H1 (cell line): ENCODE measurements at regions not wholly inside any gene's neighbourhood (a gene's known extent, or its start where the extent isn't known, plus 50 kb on each side); places are given as distances from the start of the nearest gene placed in this dataset.

Experiments used
- CTCF ChIA-PET: fragments of 300-600 bp; sonication (Branson Sonifier 250); formaldehyde crosslinking; loops from one replicate; lab custom pipeline; 2021; ENCODE audit not compliant: partially characterized antibody; lab: Charles Lee
- POLR2A ChIA-PET: fragments of 300-600 bp; sonication (Branson Sonifier 250); formaldehyde crosslinking; loops from one replicate; lab custom pipeline; 2021; ENCODE audit warnings: inconsistent platforms; ENCODE audit not compliant: partially characterized antibody; lab: Charles Lee
- DNase-seq, 2 experiments: peaks; one replicate each; pipeline versions ENCODE4 v3.0.0 to v3.0.0-alpha.2; 2010 to 2022; ENCODE audit warnings: low spot score in 2 of 2, low read depth in 1 of 2, mixed read lengths in 1 of 2
- FAIRE-seq: peaks from 2 replicates; lab custom pipeline; 2011; peaks lifted over from hg19 to GRCh38; lab: Jason Lieb, UNC
- H2AFZ ChIP-seq: 2 replicates; pipeline ENCODE4 v1.8.1; 2012; ENCODE audit warnings: low read length, inconsistent platforms
- H2AK5ac ChIP-seq: 2 replicates; pipeline ENCODE4 v1.6.1; 2013; ENCODE audit warnings: low read depth, low read length
- H2BK120ac ChIP-seq: replicated peaks from 2 replicates; pipeline ENCODE3; 2013; ENCODE audit warnings: low read depth, low read length, inconsistent platforms
- H2BK12ac ChIP-seq: 2 replicates; pipeline ENCODE4 v1.6.1; 2013; ENCODE audit warnings: low read depth, low read length
- H2BK15ac ChIP-seq: 2 replicates; pipeline ENCODE4 v1.6.1; 2013; ENCODE audit warnings: low read length
- H2BK20ac ChIP-seq: 2 replicates; pipeline ENCODE4 v1.6.1; 2013; ENCODE audit warnings: low read length
- H2BK5ac ChIP-seq: 2 replicates; pipeline ENCODE4 v1.6.1; 2013; ENCODE audit warnings: low read depth, low read length
- H3K14ac ChIP-seq: 2 replicates; pipeline ENCODE4 v1.6.1; 2013; ENCODE audit warnings: inconsistent platforms; ENCODE audit not compliant: insufficient read length
- H3K18ac ChIP-seq: 2 replicates; pipeline ENCODE4 v1.6.1; 2013; ENCODE audit warnings: low read length; ENCODE audit errors: extremely low read depth
- H3K23ac ChIP-seq: 2 replicates; pipeline ENCODE4 v1.6.1; 2013; ENCODE audit warnings: inconsistent platforms; ENCODE audit not compliant: insufficient read length
- H3K23me2 ChIP-seq: 2 replicates; pipeline ENCODE4 v1.6.1; 2013; ENCODE audit warnings: low read depth, low read length
- H3K27ac ChIP-seq: 2 replicates; pipeline ENCODE4 v1.6.1; 2011; ENCODE audit warnings: low read depth, low read length, inconsistent platforms
- H3K27me3 ChIP-seq, 4 experiments: replicated peaks in 1 of 4; 1 replicate in 1 of 4; 2 replicates in 3 of 4; pipeline versions ENCODE4 v1.6.1 to v1.8.1; 2011 to 2013; ENCODE audit warnings: low read length in 3 of 4, mild to moderate bottlenecking in 3 of 4, inconsistent platforms in 2 of 4, mixed read lengths in 2 of 4, moderate library complexity in 1 of 4; ENCODE audit not compliant: control insufficient read depth in 3 of 4, insufficient read depth in 3 of 4; ENCODE audit errors: extremely low read depth in 1 of 4
- H3K36me3 ChIP-seq, 4 experiments: 2 replicates each; pipeline versions ENCODE4 v1.6.1 to v1.8.1; 2011 to 2013; ENCODE audit warnings: mild to moderate bottlenecking in 4 of 4, low read length in 3 of 4, moderate library complexity in 2 of 4, control low read depth in 1 of 4, inconsistent platforms in 1 of 4; ENCODE audit not compliant: insufficient read depth in 4 of 4, control insufficient read depth in 2 of 4
- H3K4ac ChIP-seq: replicated peaks from 2 replicates; pipeline ENCODE3; 2013; ENCODE audit warnings: low read length, low read depth, mixed read lengths, inconsistent platforms; ENCODE audit not compliant: insufficient read length
- H3K4me1 ChIP-seq, 4 experiments: replicated peaks in 1 of 4; 1 replicate in 1 of 4; 2 replicates in 3 of 4; pipeline versions ENCODE4 v1.6.1 to v1.8.1; 2011 to 2013; ENCODE audit warnings: low read length in 3 of 4, inconsistent platforms in 2 of 4, mixed read lengths in 1 of 4; ENCODE audit not compliant: insufficient read depth in 4 of 4, control insufficient read depth in 3 of 4
- H3K4me2 ChIP-seq, 2 experiments: 2 replicates each; pipeline versions ENCODE4 v1.6.1 to v1.8.1; 2011 to 2013; ENCODE audit warnings: low read depth in 2 of 2, low read length in 2 of 2, control low read depth in 1 of 2, inconsistent platforms in 1 of 2, mild to moderate bottlenecking in 1 of 2; ENCODE audit not compliant: insufficient read depth in 1 of 2
- H3K4me3 ChIP-seq, 4 experiments: fragments of 200-600, 300-600 bp in 1 of 4; sonication (generic), shearing (Covaris generic), sonication (Bioruptor Twin) in 1 of 4; 2 replicates each; pipeline versions ENCODE4 v1.5.1 to v1.8.1; 2011 to 2016; ENCODE audit warnings: low read length in 4 of 4, low read depth in 3 of 4, control low read depth in 2 of 4, inconsistent platforms in 2 of 4, mild to moderate bottlenecking in 2 of 4, mixed read lengths in 1 of 4, moderate library complexity in 1 of 4; ENCODE audit not compliant: insufficient read depth in 2 of 4; ENCODE audit errors: extremely low read depth in 1 of 4
- H3K56ac ChIP-seq: replicated peaks from 2 replicates; pipeline ENCODE3; 2013; ENCODE audit warnings: low read depth, mild to moderate bottlenecking, mixed read lengths, low read length, inconsistent platforms; ENCODE audit not compliant: insufficient read length
- H3K79me1 ChIP-seq: 2 replicates; pipeline ENCODE4 v1.6.1; 2013; ENCODE audit warnings: low read depth, low read length, control low read depth
- H3K79me2 ChIP-seq, 2 experiments: 2 replicates each; pipeline versions ENCODE4 v1.6.1 to v1.8.1; 2012 to 2013; ENCODE audit warnings: low read length in 2 of 2, mild to moderate bottlenecking in 2 of 2, inconsistent platforms in 1 of 2; ENCODE audit not compliant: insufficient read depth in 2 of 2, control insufficient read depth in 1 of 2
- H3K9ac ChIP-seq, 4 experiments: replicated peaks in 1 of 4; 1 replicate in 1 of 4; 2 replicates in 3 of 4; pipeline versions ENCODE4 v1.6.1 to v1.8.1; 2011 to 2013; ENCODE audit warnings: low read depth in 3 of 4, low read length in 3 of 4, control low read depth in 2 of 4, mild to moderate bottlenecking in 2 of 4, moderate library complexity in 2 of 4, inconsistent platforms in 1 of 4; ENCODE audit errors: extremely low read depth in 1 of 4
- H3K9me3 ChIP-seq, 2 experiments: 2 replicates each; pipeline versions ENCODE4 v1.6.1 to v1.8.1; 2012 to 2013; ENCODE audit warnings: mild to moderate bottlenecking in 2 of 2, moderate library complexity in 2 of 2, control low read depth in 1 of 2, inconsistent platforms in 1 of 2, low read depth in 1 of 2, low read length in 1 of 2, mixed read lengths in 1 of 2; ENCODE audit not compliant: insufficient read depth in 2 of 2
- H4K20me1 ChIP-seq, 2 experiments: replicated peaks in 1 of 2; 2 replicates each; pipeline versions ENCODE3 to v1.8.1; 2011 to 2013; ENCODE audit warnings: inconsistent platforms in 2 of 2, low read length in 2 of 2, mild to moderate bottlenecking in 1 of 2; ENCODE audit not compliant: insufficient read depth in 2 of 2, control insufficient read depth in 1 of 2
- H4K5ac ChIP-seq: 2 replicates; pipeline ENCODE4 v1.6.1; 2013; ENCODE audit warnings: low read length, low read depth, mixed read lengths, inconsistent platforms; ENCODE audit not compliant: insufficient read length
- H4K8ac ChIP-seq: 2 replicates; pipeline ENCODE4 v1.8.0; 2013; ENCODE audit warnings: mild to moderate bottlenecking, moderate library complexity, low read length, inconsistent platforms; ENCODE audit not compliant: insufficient read depth; ENCODE audit errors: extremely low read depth
- H4K91ac ChIP-seq: replicated peaks from 2 replicates; pipeline ENCODE3; 2013; ENCODE audit warnings: low read length, mixed read lengths, inconsistent platforms; ENCODE audit not compliant: insufficient read length
- BRCA1 ChIP-seq: IDR thresholded peaks from 2 replicates; pipeline ENCODE4 v1.6.1; 2012; ENCODE audit warnings: low read depth, low read length, improper control_type of control experiment
- CBX8 ChIP-seq: fragments of 300-800, 300-1000 bp; sonication (generic); IDR thresholded peaks from 2 replicates; pipeline ENCODE4 v1.7.1; 2016; ENCODE audit warnings: low read depth, low read length, borderline replicate concordance
- CHD2 ChIP-seq: IDR thresholded peaks from 2 replicates; pipeline ENCODE4 v1.6.1; 2012; ENCODE audit warnings: low read length, improper control_type of control experiment
- CTBP2 ChIP-seq: IDR thresholded peaks from 2 replicates; pipeline ENCODE4 v1.7.0; 2011; ENCODE audit warnings: borderline replicate concordance, mild to moderate bottlenecking, moderate library complexity, mixed read lengths, low read length; ENCODE audit not compliant: insufficient read depth, insufficient read length
- GTF2F1 ChIP-seq: IDR thresholded peaks from 2 replicates; pipeline ENCODE4 v1.6.1; 2012; ENCODE audit warnings: low read depth, low read length, improper control_type of control experiment, borderline replicate concordance
- HDAC6 ChIP-seq: IDR thresholded peaks from one replicate; pipeline ENCODE4 v1.7.1; 2012; ENCODE audit warnings: low read depth, mild to moderate bottlenecking, inconsistent platforms, low read length, moderate library complexity
- KDM1A ChIP-seq: fragments of 200-600, 300-600 bp; sonication (generic); IDR thresholded peaks from 2 replicates; pipeline ENCODE4 v1.7.1; 2016; ENCODE audit warnings: mild to moderate bottlenecking, low read length, borderline replicate concordance
- KDM5A ChIP-seq: fragments of 200-600 bp; IDR thresholded peaks from 2 replicates; pipeline ENCODE4 v1.7.1; 2012; ENCODE audit warnings: mild to moderate bottlenecking, low read length, inconsistent platforms, mixed read lengths
- SIN3A ChIP-seq, 2 experiments: IDR thresholded peaks in 1 of 2; conservative IDR thresholded peaks in 1 of 2; 2 replicates each; pipeline ENCODE4 v1.6.1; 2011 to 2012; ENCODE audit warnings: low read length in 2 of 2, improper control_type of control experiment in 1 of 2, low read depth in 1 of 2, mild to moderate bottlenecking in 1 of 2
- SIX5 ChIP-seq: IDR thresholded peaks from 2 replicates; pipeline ENCODE4 v1.6.1; 2011; ENCODE audit warnings: mild to moderate bottlenecking, low read depth, low read length
- WGBS, 2 experiments: shearing (Covaris generic) in 1 of 2; methylation state at CpG; one replicate each; pipeline versions ENCODE4 v1.1.6 to v1.1.7; 2013 to 2015; ENCODE audit warnings: low lambda C conversion rate in 2 of 2, mixed read lengths in 2 of 2, inconsistent platforms in 1 of 2, low coverage in 1 of 2, missing lambda C conversion rate in 1 of 2; ENCODE audit not compliant: insufficient replicate concordance in 2 of 2, insufficient coverage in 1 of 2, insufficient read length in 1 of 2; ENCODE audit errors: extremely low coverage in 1 of 2, missing lambda C conversion rate in 1 of 2; 5-methylcytosine and 5-hydroxymethylcytosine counted together
- TF ChIP-seq, protein P1 (sequence below), 3 experiments: IDR thresholded peaks; 1 replicate in 2 of 3; 2 replicates in 1 of 3; pipeline versions ENCODE4 v1.5.1 to v1.6.1; 2011; ENCODE audit warnings: low read length in 3 of 3, mild to moderate bottlenecking in 3 of 3, inconsistent platforms in 2 of 3, low read depth in 1 of 3, moderate library complexity in 1 of 3; ENCODE audit not compliant: insufficient read depth in 1 of 3; ENCODE audit errors: control extremely low read depth in 1 of 3
- TF ChIP-seq, protein P2 (sequence below): IDR thresholded peaks from 2 replicates; pipeline ENCODE4 v1.6.1; 2011; ENCODE audit warnings: low read depth, mild to moderate bottlenecking, low read length; ENCODE audit not compliant: insufficient read depth

DNA sequence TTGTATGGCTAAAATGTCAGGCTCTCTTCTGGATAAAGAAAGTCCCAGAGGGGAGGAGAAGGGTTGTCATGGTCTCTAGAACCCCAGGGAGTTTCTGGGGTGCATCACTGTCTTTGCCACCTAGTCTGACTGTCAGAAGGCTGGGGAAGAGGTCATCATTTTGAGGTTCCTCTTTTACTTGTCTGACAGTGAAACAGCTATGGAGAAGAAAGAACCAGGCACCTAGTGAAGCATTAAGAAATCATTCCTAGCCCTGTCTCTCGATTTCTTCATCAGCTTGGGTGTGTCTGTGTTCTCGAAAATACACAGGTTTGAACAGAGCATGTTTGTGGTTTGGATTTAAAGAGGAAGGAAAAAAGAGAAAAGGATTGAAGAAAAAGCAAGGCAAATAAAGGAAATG lies 158.7 kb upstream of the LRIG3 start:
- Histone ChIP-seq H3K14ac (no peak overlapping the region), H3K27ac (no peak overlapping the region), H3K27me3 (no peaks in the 10 kb centered on the region), H3K79me2 (no peaks in the 10 kb centered on the region), H3K9ac (no peak overlapping the region), H3K23ac (no peak overlapping the region), H3K56ac (no peak overlapping the region), H3K4ac (no peak overlapping the region), H4K5ac (no peak overlapping the region), H2BK20ac (no peak overlapping the region), H2BK5ac (no peak overlapping the region), H2BK15ac (no peak overlapping the region), H4K8ac (no peak overlapping the region), H3K79me1 (no peaks in the 10 kb centered on the region), H3K9me3 (no peaks in the 10 kb centered on the region), H2AK5ac (no peak overlapping the region), H3K4me1 (no peaks in the 10 kb centered on the region), H3K18ac (no peak overlapping the region), H3K4me2 (no peak overlapping the region), H2BK12ac (no peak overlapping the region), H4K20me1 (no peaks in the 10 kb centered on the region), H2BK120ac (no peak overlapping the region), H3K23me2 (no peaks in the 10 kb centered on the region), H2AFZ (no peak overlapping the region), H3K4me3 (no peak overlapping the region), H3K36me3 (no peaks in the 10 kb centered on the region), H4K91ac (no peak overlapping the region)
- POLR2A ChIA-PET: no interaction called here
- DNase-seq (no peak), FAIRE-seq (no peak)
- 100% methylated on average over 2 of the region's 2 CpGs; no CpG with 5 or more reads in 1 of the 2 experiments for WGBS, 2 experiments
- CTCF ChIA-PET: interaction anchor here (0.5 to 2.1 kb wide), 4 partner anchors 9 to 260 kb away, joined by 3 to 5 read pairs (median 4); no protein-coding TSS in a partner anchor
- TF ChIP-seq, protein P1, sequence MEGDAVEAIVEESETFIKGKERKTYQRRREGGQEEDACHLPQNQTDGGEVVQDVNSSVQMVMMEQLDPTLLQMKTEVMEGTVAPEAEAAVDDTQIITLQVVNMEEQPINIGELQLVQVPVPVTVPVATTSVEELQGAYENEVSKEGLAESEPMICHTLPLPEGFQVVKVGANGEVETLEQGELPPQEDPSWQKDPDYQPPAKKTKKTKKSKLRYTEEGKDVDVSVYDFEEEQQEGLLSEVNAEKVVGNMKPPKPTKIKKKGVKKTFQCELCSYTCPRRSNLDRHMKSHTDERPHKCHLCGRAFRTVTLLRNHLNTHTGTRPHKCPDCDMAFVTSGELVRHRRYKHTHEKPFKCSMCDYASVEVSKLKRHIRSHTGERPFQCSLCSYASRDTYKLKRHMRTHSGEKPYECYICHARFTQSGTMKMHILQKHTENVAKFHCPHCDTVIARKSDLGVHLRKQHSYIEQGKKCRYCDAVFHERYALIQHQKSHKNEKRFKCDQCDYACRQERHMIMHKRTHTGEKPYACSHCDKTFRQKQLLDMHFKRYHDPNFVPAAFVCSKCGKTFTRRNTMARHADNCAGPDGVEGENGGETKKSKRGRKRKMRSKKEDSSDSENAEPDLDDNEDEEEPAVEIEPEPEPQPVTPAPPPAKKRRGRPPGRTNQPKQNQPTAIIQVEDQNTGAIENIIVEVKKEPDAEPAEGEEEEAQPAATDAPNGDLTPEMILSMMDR (IDR thresholded peaks at IDR 0.05; ENCODE audit: control extremely low read depth in 1 of 3, insufficient read depth in 1 of 3, low read depth in 1 of 3, low read length in 3 of 3): no peak
- TF ChIP-seq SIX5 (no peak), HDAC6 (no peak), SIN3A (conservative IDR thresholded peaks at IDR 0.05 in 1 of 2, IDR thresholded peaks at IDR 0.05 in 1 of 2; ENCODE audit: low read depth in 1 of 2, low read length in 2 of 2) (no peak), KDM5A (no peak), CTBP2 (no peak), CHD2 (no peak), KDM1A (no peak), CBX8 (no peak), GTF2F1 (no peak), BRCA1 (no peak)
- TF ChIP-seq, protein P2, sequence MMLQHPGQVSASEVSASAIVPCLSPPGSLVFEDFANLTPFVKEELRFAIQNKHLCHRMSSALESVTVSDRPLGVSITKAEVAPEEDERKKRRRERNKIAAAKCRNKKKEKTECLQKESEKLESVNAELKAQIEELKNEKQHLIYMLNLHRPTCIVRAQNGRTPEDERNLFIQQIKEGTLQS: no peak
